GM18867 (cell line): ENCODE measurements at regions not wholly inside any gene's neighbourhood (a gene's known extent, or its start where the extent isn't known, plus 50 kb on each side); places are given as distances from the start of the nearest gene placed in this dataset.
"Not testable (repeated sequence)": the region's sequence is repeated elsewhere in the genome, so short reads cannot be mapped to it uniquely, and the experiment has no call there.

ENCODE experiments used
- ATAC-seq: cut with Tn5 transposase; IDR thresholded peaks from one replicate; pipeline ENCODE4 v1.9.1; 2021; ENCODE audit warnings: mild to moderate bottlenecking, moderate library complexity; ENCODE audit not compliant: unreplicated experiment

DNA sequence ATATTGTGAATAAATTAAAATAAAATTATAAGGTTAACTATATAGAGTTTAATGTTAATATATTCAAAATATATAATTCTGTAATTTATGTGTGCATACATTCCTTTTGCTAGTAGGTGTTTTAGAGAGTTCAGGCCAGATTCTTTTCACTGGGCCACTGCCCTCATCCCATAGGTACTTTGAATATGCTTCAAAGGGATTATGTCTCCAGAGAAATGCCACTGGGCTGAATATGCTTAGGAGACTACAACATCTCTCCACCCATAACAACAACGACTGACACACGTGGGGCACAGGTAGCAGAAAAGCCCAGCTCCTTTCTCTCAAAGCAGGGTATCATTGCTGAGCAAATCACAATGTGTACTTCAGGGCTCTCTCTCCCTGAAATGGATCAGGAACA is 290.9 kb upstream of the TACR3 start:
- ATAC-seq, result no peak

DNA sequence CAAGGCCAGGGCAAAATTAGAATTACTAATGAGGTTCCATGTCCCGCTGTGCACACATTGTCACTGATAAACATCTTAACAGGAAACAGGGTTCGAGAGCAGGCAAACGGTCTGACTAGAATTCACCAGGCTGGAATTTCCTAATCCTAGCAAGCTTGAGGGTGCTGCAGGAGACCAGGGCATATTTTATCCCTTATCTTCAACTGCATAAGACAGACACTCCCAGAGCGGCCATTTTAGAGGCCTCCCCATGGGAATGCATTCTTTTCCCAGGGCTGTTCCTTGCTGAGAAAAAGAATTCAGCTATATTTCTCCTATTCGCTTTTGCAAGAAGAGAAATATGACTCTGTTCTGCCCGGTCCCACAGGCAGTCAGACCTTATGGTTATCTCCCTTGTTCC is 282.5 kb upstream of the TACR3 start:
- ATAC-seq, result not testable (repeated sequence)

DNA sequence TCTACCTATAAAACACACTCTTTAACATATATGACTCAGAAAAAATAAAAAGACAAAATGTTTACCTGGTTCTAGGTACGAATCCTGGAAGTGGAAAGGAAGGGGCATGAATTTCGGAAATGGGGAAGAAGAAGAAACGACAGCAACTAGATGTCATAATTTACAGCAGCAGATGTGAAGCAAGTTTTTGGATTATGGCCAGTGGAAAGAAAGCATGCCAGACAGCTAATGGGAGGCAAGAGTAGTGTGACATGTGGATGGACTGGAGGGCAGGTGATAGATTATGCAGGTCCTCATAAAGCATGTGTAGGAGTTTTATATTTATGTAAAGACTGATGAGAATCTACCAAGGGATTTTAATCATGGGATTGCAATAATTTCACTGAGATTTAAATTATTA is 279.0 kb upstream of the TACR3 start:
- no peak for ATAC-seq

DNA sequence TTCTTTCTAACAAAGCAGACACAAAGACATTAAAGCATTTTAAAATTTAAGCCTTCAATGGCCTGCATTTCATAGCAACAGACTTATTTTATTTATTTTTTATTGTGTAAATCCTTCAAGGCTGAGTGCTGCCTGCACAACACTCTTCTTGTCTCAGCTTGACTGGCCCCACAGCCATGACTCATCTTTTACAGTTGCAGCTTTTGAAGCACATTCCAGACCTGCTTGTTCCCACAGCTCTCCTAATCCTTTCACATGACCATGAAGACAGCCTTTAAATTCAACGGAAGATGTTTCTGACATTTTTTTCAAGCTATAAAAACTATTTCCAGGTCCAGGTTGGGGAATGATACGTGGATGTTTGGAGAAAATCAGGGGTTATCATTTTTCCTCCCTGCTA is 276.9 kb upstream of the TACR3 start:
- no peak for ATAC-seq

DNA sequence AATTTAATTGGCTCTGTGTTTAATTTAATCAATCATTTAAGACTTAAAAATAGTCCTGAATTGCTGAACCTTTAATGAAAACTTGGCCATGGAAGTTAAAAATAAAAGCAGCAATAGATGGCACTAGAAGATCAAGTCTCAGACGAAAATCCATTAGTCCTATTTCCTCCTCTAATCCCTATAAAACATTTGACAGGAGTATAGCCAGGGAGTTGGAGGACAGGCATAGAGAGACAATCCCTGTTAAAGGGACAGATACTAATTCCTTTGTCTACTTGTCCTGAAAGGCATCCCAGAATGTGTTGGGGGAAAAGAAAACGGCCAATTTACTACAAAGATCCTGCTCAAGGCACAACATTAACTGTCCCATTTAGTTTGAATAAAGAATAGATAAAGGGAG is 276.3 kb upstream of the TACR3 start:
- no peak for ATAC-seq

DNA sequence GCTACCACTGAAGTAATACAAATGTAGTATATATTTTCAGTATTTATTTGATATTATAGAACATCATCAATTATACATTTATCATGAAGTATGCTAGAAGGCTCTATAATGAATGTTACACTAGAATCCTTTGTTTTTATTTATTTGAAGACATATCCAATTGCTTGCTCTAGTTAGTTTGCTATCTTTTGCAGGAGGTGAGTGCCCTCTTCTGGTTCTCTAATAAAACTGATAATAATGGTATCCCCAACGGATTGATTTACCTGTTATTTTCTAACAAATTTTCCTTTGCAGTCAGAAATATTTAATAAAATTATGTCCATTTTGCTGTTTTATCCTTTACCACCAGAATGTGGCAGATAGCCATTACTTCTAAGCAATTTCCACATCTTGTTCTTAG is 274.3 kb upstream of the TACR3 start:
- ATAC-seq, result no peak

DNA sequence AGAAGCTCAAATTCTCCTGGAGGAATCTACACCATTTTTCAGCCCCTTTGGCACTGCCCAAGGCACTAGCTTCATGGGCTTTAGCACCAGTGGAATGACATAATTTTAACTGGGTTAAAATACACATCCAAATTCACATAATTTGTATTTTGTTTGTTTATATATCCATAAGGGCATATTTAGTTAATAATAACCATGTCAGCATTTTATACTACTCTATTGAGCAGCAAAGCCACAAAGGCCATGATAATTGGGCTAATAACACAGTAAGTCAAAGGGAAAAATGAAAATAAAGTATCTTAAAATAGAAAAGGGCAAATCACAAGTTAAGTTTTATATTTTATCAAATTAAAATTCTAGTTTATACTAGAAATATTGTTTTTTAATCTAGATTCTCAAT is 262.7 kb upstream of the TACR3 start:
- no peak for ATAC-seq

DNA sequence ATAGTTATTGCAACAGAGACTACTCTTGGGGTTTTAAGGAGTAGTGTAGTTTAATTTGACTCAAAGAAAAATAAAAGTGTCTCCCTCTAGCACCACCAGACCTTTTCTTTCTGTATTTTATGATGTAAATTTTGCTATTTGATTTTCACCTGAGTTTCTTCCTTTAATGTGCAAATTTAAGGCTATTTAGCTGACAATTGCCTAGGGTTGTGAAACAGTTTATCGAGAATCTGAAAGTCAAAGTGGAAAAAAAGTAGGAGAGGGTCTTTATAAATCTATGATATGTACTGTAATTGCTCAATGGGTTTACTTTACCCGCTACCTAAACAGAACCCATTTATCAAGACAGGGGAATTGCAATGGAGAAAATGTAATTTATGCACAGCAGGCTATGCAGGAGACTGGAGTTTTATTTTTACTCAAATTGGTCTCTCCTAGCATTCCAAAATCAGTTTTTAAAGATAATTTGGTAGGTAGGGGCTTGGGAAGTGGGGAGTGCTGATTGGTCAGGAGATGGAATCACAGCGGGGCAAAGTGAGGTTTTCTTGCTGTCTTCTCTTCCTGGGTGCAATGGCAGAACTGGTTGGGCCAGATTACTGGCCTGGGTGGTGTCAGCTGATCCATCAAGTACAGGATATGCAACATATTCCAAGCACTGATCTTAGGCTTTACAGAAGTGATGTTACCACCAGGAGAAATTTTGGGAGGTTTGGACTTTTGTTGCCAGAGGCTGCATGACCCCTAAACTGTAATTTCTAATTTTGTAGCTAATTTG is 228.6 kb upstream of the TACR3 start:
- no peak for ATAC-seq

DNA sequence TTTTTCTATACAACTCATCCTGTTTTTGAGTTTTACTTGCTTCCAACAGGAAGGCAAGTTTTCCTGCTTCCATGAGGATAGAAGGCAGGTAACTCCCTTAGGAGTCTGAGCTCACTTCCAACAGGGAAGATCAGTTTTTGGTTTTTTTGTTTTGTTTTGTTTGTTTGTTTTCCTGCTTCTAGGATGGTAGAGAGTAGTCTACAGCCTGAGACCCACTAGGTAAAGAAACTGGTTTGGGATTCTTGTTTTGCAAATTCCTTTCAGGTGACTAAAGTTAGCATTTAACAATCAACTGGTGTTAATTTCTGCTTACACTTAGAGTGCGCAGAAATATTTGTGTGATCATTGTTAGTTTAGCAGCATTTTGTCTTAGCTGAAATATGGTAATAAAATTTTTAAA is 227.8 kb upstream of the TACR3 start:
- ATAC-seq, result no peak

DNA sequence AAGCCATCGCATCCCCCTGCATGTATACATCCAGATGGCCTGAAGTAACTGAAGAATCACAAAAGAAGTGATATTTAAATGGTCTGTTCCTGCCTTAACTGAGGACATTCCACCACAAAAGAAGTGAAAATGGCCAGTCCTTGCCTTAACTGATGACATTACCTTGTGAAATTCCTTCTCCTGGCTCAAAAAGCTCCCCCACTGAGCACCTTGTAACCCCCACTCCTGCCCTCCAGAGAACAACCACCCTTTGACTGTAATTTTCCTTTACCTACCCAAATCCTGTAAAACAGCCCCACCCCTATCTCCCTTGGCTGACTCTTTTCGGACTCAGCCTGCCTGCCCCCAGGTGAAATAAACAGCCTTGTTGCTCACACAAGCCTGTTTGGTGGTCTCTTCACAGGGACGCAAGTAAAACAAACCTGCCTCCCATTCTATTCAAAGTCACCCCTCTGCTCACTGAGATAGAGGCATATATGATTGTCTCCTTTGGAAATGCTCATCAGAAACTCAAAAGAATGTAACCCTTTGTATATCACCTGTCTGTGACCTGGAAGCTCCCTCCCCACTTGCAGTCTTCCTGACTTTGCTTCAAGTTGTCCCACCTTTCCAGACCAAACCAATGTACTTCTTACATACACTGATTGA is 227.0 kb upstream of the TACR3 start:
- ATAC-seq, result not testable (repeated sequence)

DNA sequence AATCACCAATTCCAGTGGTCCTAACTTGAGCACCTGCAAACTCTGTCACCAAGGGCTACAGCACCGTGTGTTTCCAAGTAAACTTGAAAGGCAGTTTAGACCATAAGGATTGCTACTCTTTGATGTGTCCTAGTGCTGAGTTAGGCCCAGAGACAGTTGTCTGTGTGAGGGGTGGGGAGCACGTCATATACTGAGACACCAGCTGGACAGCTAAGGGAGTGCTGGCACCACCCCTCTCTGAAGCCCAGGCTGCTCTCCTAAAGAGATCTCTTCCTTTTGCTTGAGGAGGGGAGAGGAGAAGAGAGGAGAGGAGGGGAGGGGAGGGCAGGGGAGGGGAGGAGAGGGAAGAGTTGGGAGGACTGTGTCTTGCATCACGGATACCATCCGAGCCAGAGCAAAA is 218.7 kb upstream of the TACR3 start:
- ATAC-seq, result no peak

DNA sequence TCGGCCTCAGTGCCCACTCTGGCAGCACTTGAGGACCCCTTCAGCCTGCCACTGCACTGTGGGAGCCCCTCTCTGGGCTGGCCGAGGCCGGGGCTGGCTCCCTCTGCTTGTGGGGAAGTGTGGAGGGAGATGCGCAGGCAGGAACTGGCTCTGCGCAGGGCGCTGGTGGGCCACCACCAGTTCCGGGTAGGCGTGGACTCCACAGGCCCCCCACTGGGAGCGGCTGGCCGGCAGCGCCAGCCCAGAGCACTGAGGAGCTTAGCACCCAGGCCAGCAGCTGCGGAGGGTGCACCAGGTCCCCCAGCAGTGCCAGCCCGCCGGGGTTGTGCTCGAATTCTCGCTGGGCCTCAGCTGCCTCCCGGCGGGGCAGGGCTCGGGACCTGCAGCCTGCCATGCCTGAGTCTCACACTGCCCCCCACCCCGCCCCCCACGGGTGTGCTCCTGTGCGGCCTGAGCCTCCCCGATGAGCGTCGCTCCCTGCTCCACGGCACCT is 216.9 kb upstream of the TACR3 start:
- no peak for ATAC-seq

DNA sequence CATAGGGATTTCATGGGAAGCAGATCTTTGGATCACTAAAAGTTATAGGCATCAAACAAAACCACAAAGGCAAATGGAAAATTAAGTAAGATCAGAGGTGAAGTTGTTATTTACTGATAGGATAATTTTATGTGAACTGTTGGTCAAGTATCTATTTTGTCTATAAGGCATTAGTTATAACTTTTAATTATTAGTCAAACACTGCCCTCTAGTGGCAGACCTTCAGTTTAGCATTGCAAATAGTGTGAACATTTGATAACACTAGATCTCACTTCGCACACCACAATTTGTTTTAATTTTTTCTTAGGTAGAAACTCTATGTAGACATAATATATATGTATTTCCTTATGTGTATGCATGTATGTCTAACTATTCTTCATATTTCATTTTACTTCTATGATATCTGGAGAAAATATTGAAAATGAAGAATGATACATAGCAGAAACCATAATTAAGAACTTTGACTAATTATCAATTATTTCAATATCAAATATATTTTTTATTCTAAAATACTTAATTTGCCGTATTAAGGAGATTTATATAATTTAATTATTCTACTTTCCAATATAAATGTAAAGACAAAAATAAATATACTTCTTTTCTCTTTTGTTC is 214.5 kb upstream of the TACR3 start:
- peak; percentile 87 for ATAC-seq

DNA sequence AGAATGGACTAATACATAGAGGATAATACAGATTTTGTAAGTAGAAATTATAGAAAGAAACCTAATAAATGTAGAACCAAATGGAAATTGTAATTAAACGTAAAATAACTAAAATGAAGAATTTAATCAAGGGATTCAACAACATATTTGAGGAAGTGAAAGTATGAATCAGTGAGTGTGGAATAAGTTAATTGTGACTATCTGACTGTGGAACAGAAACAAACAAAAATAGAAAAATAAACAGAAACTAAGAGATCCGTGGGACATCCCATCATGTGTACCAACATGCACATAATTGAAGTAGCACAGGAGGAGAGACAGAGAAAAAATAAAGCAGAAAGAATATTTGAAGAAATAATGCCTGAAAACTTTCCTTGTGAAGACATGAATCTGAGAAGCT is 208.6 kb upstream of the TACR3 start:
- no peak for ATAC-seq

DNA sequence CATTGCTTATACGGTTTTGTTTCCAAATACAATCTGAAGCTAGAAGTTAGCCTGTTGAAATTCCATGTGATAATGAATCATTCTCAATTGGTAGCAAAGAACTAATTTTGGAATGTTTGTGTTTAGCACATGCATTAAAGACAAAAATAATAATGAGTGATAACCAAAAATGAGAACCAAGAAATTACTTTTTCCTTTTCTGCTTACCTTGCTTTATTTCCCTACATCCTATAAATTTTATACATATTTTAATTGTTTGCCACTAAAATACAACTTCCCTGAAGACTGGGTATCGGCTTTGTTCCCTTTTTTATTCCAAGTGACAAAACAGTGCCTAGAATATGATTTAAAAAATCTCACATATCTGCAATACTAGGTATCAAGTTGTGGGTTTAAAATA is 203.8 kb upstream of the TACR3 start:
- ATAC-seq, result no peak

DNA sequence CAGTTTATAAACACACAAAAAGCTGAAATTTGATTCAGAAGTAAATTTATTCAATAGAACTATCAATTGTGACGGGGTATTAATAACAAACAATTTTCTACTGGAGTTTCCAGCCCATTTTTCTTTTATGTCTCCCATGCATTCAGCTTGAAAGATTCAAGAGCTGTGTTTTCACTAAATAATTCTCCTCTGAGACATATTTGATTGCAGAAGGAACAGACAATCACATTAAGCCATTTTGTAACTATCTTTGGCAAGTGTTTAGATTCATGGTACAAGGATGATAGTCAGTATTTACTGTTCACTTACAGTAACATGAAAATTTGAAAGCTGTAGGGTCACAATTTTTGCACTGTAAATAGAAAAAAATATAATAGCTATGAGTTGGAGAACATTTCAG is 198.4 kb upstream of the TACR3 start:
- ATAC-seq, result no peak

DNA sequence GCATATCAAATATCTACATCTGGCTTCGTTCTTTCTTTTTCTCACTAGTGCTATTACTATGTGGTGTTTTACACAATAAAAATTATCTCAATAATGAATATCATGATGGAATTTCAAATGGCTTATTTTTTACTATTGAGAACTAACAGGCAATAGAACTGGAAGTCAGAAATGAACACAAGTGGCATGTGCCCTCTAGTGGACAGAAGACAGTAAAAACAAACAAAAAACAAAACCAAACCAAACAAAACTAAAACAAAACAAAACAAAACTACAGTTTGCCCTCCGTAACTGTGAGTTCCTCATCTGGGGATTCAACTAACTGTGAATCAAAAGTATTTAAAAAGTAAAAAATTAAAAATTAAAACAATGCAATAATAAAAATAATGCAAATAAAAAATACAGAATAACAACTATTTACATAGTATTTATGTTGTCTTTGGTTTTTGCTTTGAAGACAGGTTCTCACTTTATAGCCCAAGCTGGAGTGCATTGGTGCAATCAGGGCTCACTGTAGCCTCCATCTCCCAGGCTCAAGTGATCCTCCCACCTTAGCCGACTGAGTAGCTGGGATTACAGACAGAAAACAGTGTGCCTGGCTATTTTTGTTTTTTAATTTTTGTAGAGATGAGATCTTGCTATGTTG is 195.6 kb upstream of the TACR3 start:
- ATAC-seq, result peak; percentile 96

DNA sequence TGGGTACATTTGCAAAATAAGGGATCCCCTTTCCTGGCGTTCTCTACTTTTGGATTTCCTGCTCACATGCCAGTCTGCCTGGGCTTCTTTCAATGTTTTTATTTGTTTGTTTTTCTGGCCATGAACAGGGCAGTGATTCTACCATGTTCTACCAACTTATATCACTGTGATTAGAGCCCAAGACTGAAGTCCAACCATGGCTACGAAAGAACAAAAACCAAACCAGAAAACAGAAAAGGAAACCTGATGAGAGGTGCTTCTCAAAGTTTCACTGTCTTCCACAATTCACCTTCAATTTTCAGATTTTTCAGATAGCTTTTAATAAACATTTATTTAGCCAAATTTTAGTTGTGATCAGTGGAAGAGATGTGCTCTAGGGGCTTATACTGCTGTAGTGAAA is 187.6 kb upstream of the TACR3 start:
- ATAC-seq, result no peak

DNA sequence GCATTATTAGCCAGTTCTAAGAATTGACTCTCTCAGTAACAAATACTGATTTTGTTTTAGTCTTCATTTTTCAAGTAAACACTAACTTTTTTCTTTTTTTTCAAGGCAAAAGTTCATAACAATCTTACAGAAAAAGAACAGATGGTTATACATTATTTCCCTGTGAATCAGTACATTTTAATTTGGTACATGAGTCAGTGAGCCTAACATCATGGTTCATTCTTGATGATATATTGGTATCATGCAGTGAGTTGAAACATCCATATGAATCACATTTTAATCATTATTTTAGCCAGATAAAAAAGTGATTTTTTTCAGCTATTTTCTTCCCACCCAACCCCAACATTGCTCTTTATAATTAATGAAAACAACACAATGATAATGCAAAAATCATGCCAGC is 184.3 kb upstream of the TACR3 start:
- no peak for ATAC-seq

DNA sequence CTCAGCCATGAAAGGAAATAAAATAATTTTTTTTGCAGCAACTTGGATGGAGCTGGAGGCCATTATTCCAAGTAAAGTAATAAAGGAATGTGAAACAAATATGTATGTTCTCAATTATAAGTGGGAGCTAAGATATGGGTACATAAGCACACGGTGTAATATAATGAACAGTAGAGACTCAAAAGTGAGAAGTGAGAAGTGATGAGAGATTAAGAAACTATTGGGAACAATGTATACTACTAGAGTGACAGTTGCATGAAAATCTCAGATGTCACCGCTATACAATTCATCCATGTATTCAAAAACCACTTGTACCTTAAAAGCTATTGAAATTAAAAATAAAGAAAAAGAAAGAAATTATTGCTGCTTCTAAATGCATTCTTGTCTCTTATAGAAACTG is 182.9 kb upstream of the TACR3 start:
- ATAC-seq, result no peak

DNA sequence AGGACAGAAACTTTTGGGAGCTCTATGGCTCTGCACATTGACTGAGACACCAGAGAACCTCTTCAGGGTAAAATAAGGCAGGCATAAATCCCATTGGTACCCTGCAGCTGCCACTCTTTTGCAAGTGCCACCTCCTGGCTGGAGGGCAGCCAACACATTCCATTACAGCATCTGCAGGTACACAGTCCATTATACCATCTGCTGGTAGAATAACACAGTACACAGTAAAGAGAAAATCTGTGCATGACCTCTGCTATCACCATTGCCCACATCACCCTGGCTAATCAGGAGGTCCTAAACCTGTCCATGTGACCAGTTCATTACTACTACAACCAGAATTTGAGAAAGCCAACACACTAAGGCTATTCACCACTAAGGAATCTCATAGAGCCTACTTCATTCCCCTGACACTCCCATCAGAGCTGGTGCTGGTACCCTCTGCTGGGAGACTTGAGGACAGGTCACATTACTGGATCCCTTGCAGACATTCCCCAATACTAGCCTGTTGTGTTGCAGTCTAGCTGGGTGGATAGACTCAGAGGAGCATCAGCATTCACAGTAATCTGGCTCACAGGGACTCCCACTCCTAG is 176.2 kb upstream of the TACR3 start:
- ATAC-seq, result no peak
